H1 (cell line): ENCODE measurements at regions not wholly inside any gene's neighbourhood (a gene's known extent, or its start where the extent isn't known, plus 50 kb on each side); places are given as distances from the start of the nearest gene placed in this dataset.

Experiments
- CTCF ChIA-PET: fragments of 300-600 bp; sonication (Branson Sonifier 250); formaldehyde crosslinking; loops from one replicate; lab custom pipeline; 2021; ENCODE audit not compliant: partially characterized antibody; lab: Charles Lee
- POLR2A ChIA-PET: fragments of 300-600 bp; sonication (Branson Sonifier 250); formaldehyde crosslinking; loops from one replicate; lab custom pipeline; 2021; ENCODE audit warnings: inconsistent platforms; ENCODE audit not compliant: partially characterized antibody; lab: Charles Lee
- DNase-seq, 2 experiments: peaks; one replicate each; pipeline versions ENCODE4 v3.0.0 to v3.0.0-alpha.2; 2010 to 2022; ENCODE audit warnings: low spot score in 2 of 2, low read depth in 1 of 2, mixed read lengths in 1 of 2
- FAIRE-seq: peaks from 2 replicates; lab custom pipeline; 2011; peaks lifted over from hg19 to GRCh38; lab: Jason Lieb, UNC
- H2AFZ ChIP-seq: 2 replicates; pipeline ENCODE4 v1.8.1; 2012; ENCODE audit warnings: low read length, inconsistent platforms
- H2AK5ac ChIP-seq: 2 replicates; pipeline ENCODE4 v1.6.1; 2013; ENCODE audit warnings: low read depth, low read length
- H2BK120ac ChIP-seq: replicated peaks from 2 replicates; pipeline ENCODE3; 2013; ENCODE audit warnings: low read depth, low read length, inconsistent platforms
- H2BK12ac ChIP-seq: 2 replicates; pipeline ENCODE4 v1.6.1; 2013; ENCODE audit warnings: low read depth, low read length
- H2BK15ac ChIP-seq: 2 replicates; pipeline ENCODE4 v1.6.1; 2013; ENCODE audit warnings: low read length
- H2BK20ac ChIP-seq: 2 replicates; pipeline ENCODE4 v1.6.1; 2013; ENCODE audit warnings: low read length
- H2BK5ac ChIP-seq: 2 replicates; pipeline ENCODE4 v1.6.1; 2013; ENCODE audit warnings: low read depth, low read length
- H3K14ac ChIP-seq: 2 replicates; pipeline ENCODE4 v1.6.1; 2013; ENCODE audit warnings: inconsistent platforms; ENCODE audit not compliant: insufficient read length
- H3K18ac ChIP-seq: 2 replicates; pipeline ENCODE4 v1.6.1; 2013; ENCODE audit warnings: low read length; ENCODE audit errors: extremely low read depth
- H3K23ac ChIP-seq: 2 replicates; pipeline ENCODE4 v1.6.1; 2013; ENCODE audit warnings: inconsistent platforms; ENCODE audit not compliant: insufficient read length
- H3K23me2 ChIP-seq: 2 replicates; pipeline ENCODE4 v1.6.1; 2013; ENCODE audit warnings: low read depth, low read length
- H3K27ac ChIP-seq: 2 replicates; pipeline ENCODE4 v1.6.1; 2011; ENCODE audit warnings: low read depth, low read length, inconsistent platforms
- H3K27me3 ChIP-seq, 4 experiments: replicated peaks in 1 of 4; 1 replicate in 1 of 4; 2 replicates in 3 of 4; pipeline versions ENCODE4 v1.6.1 to v1.8.1; 2011 to 2013; ENCODE audit warnings: low read length in 3 of 4, mild to moderate bottlenecking in 3 of 4, inconsistent platforms in 2 of 4, mixed read lengths in 2 of 4, moderate library complexity in 1 of 4; ENCODE audit not compliant: control insufficient read depth in 3 of 4, insufficient read depth in 3 of 4; ENCODE audit errors: extremely low read depth in 1 of 4
- H3K36me3 ChIP-seq, 4 experiments: 2 replicates each; pipeline versions ENCODE4 v1.6.1 to v1.8.1; 2011 to 2013; ENCODE audit warnings: mild to moderate bottlenecking in 4 of 4, low read length in 3 of 4, moderate library complexity in 2 of 4, control low read depth in 1 of 4, inconsistent platforms in 1 of 4; ENCODE audit not compliant: insufficient read depth in 4 of 4, control insufficient read depth in 2 of 4
- H3K4ac ChIP-seq: replicated peaks from 2 replicates; pipeline ENCODE3; 2013; ENCODE audit warnings: low read length, low read depth, mixed read lengths, inconsistent platforms; ENCODE audit not compliant: insufficient read length
- H3K4me1 ChIP-seq, 4 experiments: replicated peaks in 1 of 4; 1 replicate in 1 of 4; 2 replicates in 3 of 4; pipeline versions ENCODE4 v1.6.1 to v1.8.1; 2011 to 2013; ENCODE audit warnings: low read length in 3 of 4, inconsistent platforms in 2 of 4, mixed read lengths in 1 of 4; ENCODE audit not compliant: insufficient read depth in 4 of 4, control insufficient read depth in 3 of 4
- H3K4me2 ChIP-seq, 2 experiments: 2 replicates each; pipeline versions ENCODE4 v1.6.1 to v1.8.1; 2011 to 2013; ENCODE audit warnings: low read depth in 2 of 2, low read length in 2 of 2, control low read depth in 1 of 2, inconsistent platforms in 1 of 2, mild to moderate bottlenecking in 1 of 2; ENCODE audit not compliant: insufficient read depth in 1 of 2
- H3K4me3 ChIP-seq, 4 experiments: fragments of 200-600, 300-600 bp in 1 of 4; sonication (generic), shearing (Covaris generic), sonication (Bioruptor Twin) in 1 of 4; 2 replicates each; pipeline versions ENCODE4 v1.5.1 to v1.8.1; 2011 to 2016; ENCODE audit warnings: low read length in 4 of 4, low read depth in 3 of 4, control low read depth in 2 of 4, inconsistent platforms in 2 of 4, mild to moderate bottlenecking in 2 of 4, mixed read lengths in 1 of 4, moderate library complexity in 1 of 4; ENCODE audit not compliant: insufficient read depth in 2 of 4; ENCODE audit errors: extremely low read depth in 1 of 4
- H3K56ac ChIP-seq: replicated peaks from 2 replicates; pipeline ENCODE3; 2013; ENCODE audit warnings: low read depth, mild to moderate bottlenecking, mixed read lengths, low read length, inconsistent platforms; ENCODE audit not compliant: insufficient read length
- H3K79me1 ChIP-seq: 2 replicates; pipeline ENCODE4 v1.6.1; 2013; ENCODE audit warnings: low read depth, low read length, control low read depth
- H3K79me2 ChIP-seq, 2 experiments: 2 replicates each; pipeline versions ENCODE4 v1.6.1 to v1.8.1; 2012 to 2013; ENCODE audit warnings: low read length in 2 of 2, mild to moderate bottlenecking in 2 of 2, inconsistent platforms in 1 of 2; ENCODE audit not compliant: insufficient read depth in 2 of 2, control insufficient read depth in 1 of 2
- H3K9ac ChIP-seq, 4 experiments: replicated peaks in 1 of 4; 1 replicate in 1 of 4; 2 replicates in 3 of 4; pipeline versions ENCODE4 v1.6.1 to v1.8.1; 2011 to 2013; ENCODE audit warnings: low read depth in 3 of 4, low read length in 3 of 4, control low read depth in 2 of 4, mild to moderate bottlenecking in 2 of 4, moderate library complexity in 2 of 4, inconsistent platforms in 1 of 4; ENCODE audit errors: extremely low read depth in 1 of 4
- H3K9me3 ChIP-seq, 2 experiments: 2 replicates each; pipeline versions ENCODE4 v1.6.1 to v1.8.1; 2012 to 2013; ENCODE audit warnings: mild to moderate bottlenecking in 2 of 2, moderate library complexity in 2 of 2, control low read depth in 1 of 2, inconsistent platforms in 1 of 2, low read depth in 1 of 2, low read length in 1 of 2, mixed read lengths in 1 of 2; ENCODE audit not compliant: insufficient read depth in 2 of 2
- H4K20me1 ChIP-seq, 2 experiments: replicated peaks in 1 of 2; 2 replicates each; pipeline versions ENCODE3 to v1.8.1; 2011 to 2013; ENCODE audit warnings: inconsistent platforms in 2 of 2, low read length in 2 of 2, mild to moderate bottlenecking in 1 of 2; ENCODE audit not compliant: insufficient read depth in 2 of 2, control insufficient read depth in 1 of 2
- H4K5ac ChIP-seq: 2 replicates; pipeline ENCODE4 v1.6.1; 2013; ENCODE audit warnings: low read length, low read depth, mixed read lengths, inconsistent platforms; ENCODE audit not compliant: insufficient read length
- H4K8ac ChIP-seq: 2 replicates; pipeline ENCODE4 v1.8.0; 2013; ENCODE audit warnings: mild to moderate bottlenecking, moderate library complexity, low read length, inconsistent platforms; ENCODE audit not compliant: insufficient read depth; ENCODE audit errors: extremely low read depth
- H4K91ac ChIP-seq: replicated peaks from 2 replicates; pipeline ENCODE3; 2013; ENCODE audit warnings: low read length, mixed read lengths, inconsistent platforms; ENCODE audit not compliant: insufficient read length
- HDAC2 ChIP-seq, 2 experiments: fragments of 300-600 bp in 1 of 2; sonication (generic) in 1 of 2; IDR thresholded peaks; 2 replicates each; pipeline ENCODE4 v1.6.1; 2011 to 2012; ENCODE audit warnings: low read depth in 2 of 2, low read length in 2 of 2, mild to moderate bottlenecking in 2 of 2, moderate library complexity in 2 of 2, borderline replicate concordance in 1 of 2, inconsistent platforms in 1 of 2
- KDM5A ChIP-seq: fragments of 200-600 bp; IDR thresholded peaks from 2 replicates; pipeline ENCODE4 v1.7.1; 2012; ENCODE audit warnings: mild to moderate bottlenecking, low read length, inconsistent platforms, mixed read lengths
- MAFK ChIP-seq: IDR thresholded peaks from 2 replicates; pipeline ENCODE4 v1.6.1; 2012; ENCODE audit warnings: low read depth, mild to moderate bottlenecking, improper control_type of control experiment, low read length
- NANOG ChIP-seq: IDR thresholded peaks from 2 replicates; pipeline ENCODE4 v1.6.1; 2011; ENCODE audit warnings: low read length, low read depth, mild to moderate bottlenecking, inconsistent platforms; ENCODE audit not compliant: insufficient read depth, poor library complexity, severe bottlenecking
- SUZ12 ChIP-seq: fragments of 200-600 bp; sonication (generic); IDR thresholded peaks from 2 replicates; pipeline ENCODE4 v1.6.1; 2012; ENCODE audit warnings: mild to moderate bottlenecking, inconsistent platforms, low read length, moderate library complexity, mixed read lengths
- WGBS, 2 experiments: shearing (Covaris generic) in 1 of 2; methylation state at CpG; one replicate each; pipeline versions ENCODE4 v1.1.6 to v1.1.7; 2013 to 2015; ENCODE audit warnings: low lambda C conversion rate in 2 of 2, mixed read lengths in 2 of 2, inconsistent platforms in 1 of 2, low coverage in 1 of 2, missing lambda C conversion rate in 1 of 2; ENCODE audit not compliant: insufficient replicate concordance in 2 of 2, insufficient coverage in 1 of 2, insufficient read length in 1 of 2; ENCODE audit errors: extremely low coverage in 1 of 2, missing lambda C conversion rate in 1 of 2; 5-methylcytosine and 5-hydroxymethylcytosine counted together

- no peak overlapping the region for H2BK120ac ChIP-seq
- no peak overlapping the region for H2AK5ac ChIP-seq
- H2BK12ac ChIP-seq = no peak overlapping the region
- H4K8ac ChIP-seq = no peak overlapping the region
- no peak overlapping the region for H3K27ac ChIP-seq
- H3K56ac ChIP-seq = no peak overlapping the region
- H3K4me1 ChIP-seq = peaks cover 2 to 13% (median 6%) of the 10 kb centered on the region in 4 experiments; a peak in 3 of 7 replicates
- no peaks in the 10 kb centered on the region for H3K9me3 ChIP-seq
- no peaks in the 10 kb centered on the region for H3K79me2 ChIP-seq
- H3K4me3 ChIP-seq = no peak overlapping the region; a peak in 1 of 8 replicates
- no peak overlapping the region for H3K14ac ChIP-seq
- H4K20me1 ChIP-seq = no peaks in the 10 kb centered on the region
- no peak for DNase-seq
- no peak overlapping the region for H2BK5ac ChIP-seq
- H3K18ac ChIP-seq = no peak overlapping the region
- no peak overlapping the region for H3K9ac ChIP-seq
- no peaks in the 10 kb centered on the region for H3K36me3 ChIP-seq
- no peak overlapping the region for H2BK15ac ChIP-seq
- ChIA-PET CTCF (no interaction called here), POLR2A (no interaction called here)
- no peak overlapping the region for H3K23ac ChIP-seq
- no peak overlapping the region for H4K91ac ChIP-seq
- no peak overlapping the region for H3K4ac ChIP-seq
- no peak overlapping the region; a peak in 1 of 4 replicates for H3K4me2 ChIP-seq
- no peak overlapping the region for H2BK20ac ChIP-seq
- 79% methylated on average over 2 of the region's 2 CpGs; no CpG with 5 or more reads in 1 of the 2 experiments for WGBS, 2 experiments
- no peaks in the 10 kb centered on the region for H3K79me1 ChIP-seq
- H2AFZ ChIP-seq = no peak overlapping the region
- no peak for FAIRE-seq
- no peaks in the 10 kb centered on the region for H3K23me2 ChIP-seq
- no peaks in the 10 kb centered on the region for H3K27me3 ChIP-seq
- TF ChIP-seq SUZ12 = no peak
- no peak for TF ChIP-seq HDAC2 (IDR thresholded peaks at IDR 0.05; ENCODE audit: borderline replicate concordance in 1 of 2, low read depth in 2 of 2, low read length in 2 of 2)
- no peak for TF ChIP-seq KDM5A
- TF ChIP-seq NANOG = no peak
- TF ChIP-seq MAFK = no peak
- no peak overlapping the region for H4K5ac ChIP-seq
These were observed 299.4 kb downstream of the ETNK1 start for GRCh38 chr12:22924391-22924790.
